GM19372 (cell line): ENCODE measurements at regions not wholly inside any gene's neighbourhood (a gene's known extent, or its start where the extent isn't known, plus 50 kb on each side); places are given as distances from the start of the nearest gene placed in this dataset.

Source experiments
- ATAC-seq: cut with Tn5 transposase; IDR thresholded peaks from one replicate; pipeline ENCODE4 v1.9.1; 2021; ENCODE audit warnings: mild to moderate bottlenecking, low read depth, moderate library complexity; ENCODE audit not compliant: unreplicated experiment

GRCh38 chr13:90740099-90740498 lies 607.4 kb upstream of the MIR17HG start:
- no peak for ATAC-seq

- ATAC-seq = no peak
Measured at GRCh38 chr13:90742381-90742780, 605.1 kb upstream of the MIR17HG start.

GRCh38 chr13:90746230-90746629 lies 601.3 kb upstream of the MIR17HG start:
- ATAC-seq = no peak

GRCh38 chr13:90750021-90750420 lies 597.5 kb upstream of the MIR17HG start:
- ATAC-seq = no peak

GRCh38 chr13:90751026-90751425 lies 596.5 kb upstream of the MIR17HG start:
- no peak for ATAC-seq

GRCh38 chr13:90752070-90752469 lies 595.4 kb upstream of the MIR17HG start:
- no peak for ATAC-seq

GRCh38 chr13:90757127-90757680 lies 590.3 kb upstream of the MIR17HG start:
- ATAC-seq = no peak

GRCh38 chr13:90760639-90761038 lies 586.8 kb upstream of the MIR17HG start:
- ATAC-seq = no peak

GRCh38 chr13:90763476-90764150 lies 583.9 kb upstream of the MIR17HG start:
- no peak for ATAC-seq

- ATAC-seq = no peak
Measured at GRCh38 chr13:90766386-90766902, 581.0 kb upstream of the MIR17HG start.

- no peak for ATAC-seq
Measured at GRCh38 chr13:90768116-90768515, 579.4 kb upstream of the MIR17HG start.

GRCh38 chr13:90769387-90769786 lies 578.1 kb upstream of the MIR17HG start:
- ATAC-seq = no peak

GRCh38 chr13:90770334-90770733 lies 577.2 kb upstream of the MIR17HG start:
- ATAC-seq = no peak

GRCh38 chr13:90773681-90774080 lies 573.8 kb upstream of the MIR17HG start:
- no peak for ATAC-seq

- ATAC-seq = no peak
Measured at GRCh38 chr13:90776051-90776748, 571.3 kb upstream of the MIR17HG start.

- no peak for ATAC-seq
Measured at GRCh38 chr13:90783273-90783672, 564.2 kb upstream of the MIR17HG start.

- no peak for ATAC-seq
Measured at GRCh38 chr13:90787007-90787406, 560.5 kb upstream of the MIR17HG start.

GRCh38 chr13:90792335-90792734 lies 555.2 kb upstream of the MIR17HG start:
- ATAC-seq = no peak

GRCh38 chr13:90793261-90793820 lies 554.1 kb upstream of the MIR17HG start:
- ATAC-seq = no peak

- ATAC-seq = no peak
Measured at GRCh38 chr13:90796474-90796873, 551.0 kb upstream of the MIR17HG start.

- no peak for ATAC-seq
Measured at GRCh38 chr13:90797335-90797734, 550.2 kb upstream of the MIR17HG start.
